Liver (tissue), 3 donors: ENCODE measurements at regions not wholly inside any gene's neighbourhood (a gene's known extent, or its start where the extent isn't known, plus 50 kb on each side); places are given as distances from the start of the nearest gene placed in this dataset.

Source experiments
- CTCF ChIP-seq: fragments of 150-350 bp; IDR thresholded peaks from 2 replicates; pipeline ENCODE4 v1.5.1; 2017; ENCODE audit warnings: improper control_type of control experiment, low read depth, low read length; ENCODE audit not compliant: missing input control
- GABPA ChIP-seq, 2 donors: IDR thresholded peaks in 1 of 2; conservative IDR thresholded peaks in 1 of 2; 2 replicates each; pipeline ENCODE4 v1.6.1; 2016; ENCODE audit warnings: antibody characterized with exemption in 2 of 2, mild to moderate bottlenecking in 1 of 2, moderate library complexity in 1 of 2
- YY1 ChIP-seq: IDR thresholded peaks from 2 replicates; pipeline ENCODE4 v1.6.1; 2016; ENCODE audit warnings: antibody characterized with exemption, mild to moderate bottlenecking
- donor health status: healthy.
- donor health status: healthy.

- no peak for TF ChIP-seq CTCF
- no peak for TF ChIP-seq GABPA (IDR thresholded peaks at IDR 0.05 in 1 of 2, conservative IDR thresholded peaks at IDR 0.05 in 1 of 2)
- TF ChIP-seq YY1, result no peak
These were observed 789.9 kb downstream of the UQCRFS1 start for GRCh38 chr19:28422791-28423650.
